Muscle layer of colon (tissue), 2 donors: ENCODE measurements at regions not wholly inside any gene's neighbourhood (a gene's known extent, or its start where the extent isn't known, plus 50 kb on each side); places are given as distances from the start of the nearest gene placed in this dataset.
"Not testable (repeated sequence)": the region's sequence is repeated elsewhere in the genome, so short reads cannot be mapped to it uniquely, and the experiment has no call there.

Experiments used
- H3K27ac ChIP-seq: one replicate; pipeline ENCODE4 v1.7.0; 2013; ENCODE audit warnings: low read depth, mild to moderate bottlenecking, low read length, moderate library complexity
- H3K27me3 ChIP-seq, 2 donors: one replicate each; pipeline ENCODE4 v1.7.0; 2013; ENCODE audit warnings: low read length in 2 of 2, mild to moderate bottlenecking in 2 of 2; ENCODE audit not compliant: insufficient read depth in 2 of 2, control insufficient read depth in 1 of 2
- H3K36me3 ChIP-seq: one replicate; pipeline ENCODE4 v1.7.0; 2013; ENCODE audit warnings: mild to moderate bottlenecking, low read length; ENCODE audit not compliant: insufficient read depth
- H3K4me1 ChIP-seq: one replicate; pipeline ENCODE4 v1.7.0; 2013; ENCODE audit warnings: mild to moderate bottlenecking, low read length; ENCODE audit not compliant: insufficient read depth
- H3K4me3 ChIP-seq, 2 donors: one replicate each; pipeline ENCODE4 v1.7.0; 2013; ENCODE audit warnings: low read length in 2 of 2, low read depth in 1 of 2, mild to moderate bottlenecking in 1 of 2, moderate library complexity in 1 of 2
- H3K9ac ChIP-seq: one replicate; pipeline ENCODE4 v1.7.0; 2013; ENCODE audit warnings: low read length
- H3K9me3 ChIP-seq: one replicate; pipeline ENCODE4 v1.7.0; 2013; ENCODE audit warnings: mild to moderate bottlenecking, low read length
- donor health status: abdominal sarcoma.
- donor health status: Adenocarcinoma of cecum.

GRCh38 chr12:127607146-127607725 lies 659.7 kb upstream of the TMEM132C start:
- H3K27me3 ChIP-seq = no peaks in the 10 kb centered on the region
- no peaks in the 10 kb centered on the region for H3K4me1 ChIP-seq
- H3K36me3 ChIP-seq = no peaks in the 10 kb centered on the region
- H3K27ac ChIP-seq = no peak overlapping the region
- no peak overlapping the region for H3K9ac ChIP-seq
- no peaks in the 10 kb centered on the region for H3K9me3 ChIP-seq
- H3K4me3 ChIP-seq = no peak overlapping the region

- not testable (repeated sequence) for H3K9me3 ChIP-seq, H3K36me3 ChIP-seq, H3K9ac ChIP-seq, H3K27ac ChIP-seq, H3K4me1 ChIP-seq, H3K27me3 ChIP-seq, H3K4me3 ChIP-seq
These were observed 658.6 kb upstream of the TMEM132C start for GRCh38 chr12:127608359-127608758.

- Histone ChIP-seq H3K36me3 (no peaks in the 10 kb centered on the region), H3K9me3 (no peaks in the 10 kb centered on the region), H3K4me1 (no peaks in the 10 kb centered on the region), H3K4me3 (no peak overlapping the region), H3K9ac (no peak overlapping the region), H3K27ac (no peak overlapping the region), H3K27me3 (no peaks in the 10 kb centered on the region)
These were observed 653.9 kb upstream of the TMEM132C start for GRCh38 chr12:127613056-127613455.

GRCh38 chr12:127619869-127620734 lies 646.9 kb upstream of the TMEM132C start:
- H3K9ac ChIP-seq = no peak overlapping the region
- H3K4me3 ChIP-seq = no peak overlapping the region
- no peaks in the 10 kb centered on the region for H3K4me1 ChIP-seq
- H3K27ac ChIP-seq = no peak overlapping the region
- H3K36me3 ChIP-seq = no peaks in the 10 kb centered on the region
- H3K27me3 ChIP-seq = no peaks in the 10 kb centered on the region
- no peaks in the 10 kb centered on the region for H3K9me3 ChIP-seq

GRCh38 chr12:127620735-127621355 lies 646.1 kb upstream of the TMEM132C start:
- H3K4me1 ChIP-seq = no peaks in the 10 kb centered on the region
- no peak overlapping the region for H3K27ac ChIP-seq
- H3K9ac ChIP-seq = no peak overlapping the region
- no peaks in the 10 kb centered on the region for H3K36me3 ChIP-seq
- no peaks in the 10 kb centered on the region for H3K9me3 ChIP-seq
- H3K4me3 ChIP-seq = no peak overlapping the region
- H3K27me3 ChIP-seq = no peaks in the 10 kb centered on the region

GRCh38 chr12:127621366-127621765 lies 645.6 kb upstream of the TMEM132C start:
- Histone ChIP-seq H3K27me3 (no peaks in the 10 kb centered on the region), H3K9me3 (no peaks in the 10 kb centered on the region), H3K36me3 (no peaks in the 10 kb centered on the region), H3K4me1 (no peaks in the 10 kb centered on the region), H3K27ac (no peak overlapping the region), H3K4me3 (no peak overlapping the region), H3K9ac (no peak overlapping the region)

GRCh38 chr12:127623362-127623761 lies 643.6 kb upstream of the TMEM132C start:
- no peaks in the 10 kb centered on the region for H3K4me1 ChIP-seq
- no peaks in the 10 kb centered on the region for H3K27me3 ChIP-seq
- H3K27ac ChIP-seq = no peak overlapping the region
- no peaks in the 10 kb centered on the region for H3K36me3 ChIP-seq
- no peaks in the 10 kb centered on the region for H3K9me3 ChIP-seq
- no peak overlapping the region for H3K4me3 ChIP-seq
- H3K9ac ChIP-seq = no peak overlapping the region

- Histone ChIP-seq H3K9me3 (no peaks in the 10 kb centered on the region), H3K27ac (no peak overlapping the region), H3K4me1 (no peaks in the 10 kb centered on the region), H3K36me3 (no peaks in the 10 kb centered on the region), H3K27me3 (no peaks in the 10 kb centered on the region), H3K9ac (no peak overlapping the region), H3K4me3 (no peak overlapping the region)
These were observed 641.7 kb upstream of the TMEM132C start for GRCh38 chr12:127625176-127625771.

- no peak overlapping the region for H3K9ac ChIP-seq
- no peak overlapping the region for H3K4me3 ChIP-seq
- H3K4me1 ChIP-seq = no peaks in the 10 kb centered on the region
- no peaks in the 10 kb centered on the region for H3K36me3 ChIP-seq
- H3K9me3 ChIP-seq = no peaks in the 10 kb centered on the region
- H3K27ac ChIP-seq = no peak overlapping the region
- no peaks in the 10 kb centered on the region for H3K27me3 ChIP-seq
These were observed 638.3 kb upstream of the TMEM132C start for GRCh38 chr12:127628645-127629044.

- H3K4me1 ChIP-seq = no peaks in the 10 kb centered on the region
- H3K36me3 ChIP-seq = no peaks in the 10 kb centered on the region
- H3K9ac ChIP-seq = no peak overlapping the region
- no peaks in the 10 kb centered on the region for H3K27me3 ChIP-seq
- H3K9me3 ChIP-seq = no peaks in the 10 kb centered on the region
- H3K4me3 ChIP-seq = no peak overlapping the region
- no peak overlapping the region for H3K27ac ChIP-seq
These were observed 637.7 kb upstream of the TMEM132C start for GRCh38 chr12:127629066-127629820.

GRCh38 chr12:127632461-127632860 lies 634.5 kb upstream of the TMEM132C start:
- Histone ChIP-seq H3K9ac (no peak overlapping the region), H3K9me3 (no peaks in the 10 kb centered on the region), H3K4me1 (no peaks in the 10 kb centered on the region), H3K27me3 (no peaks in the 10 kb centered on the region), H3K4me3 (no peak overlapping the region), H3K36me3 (no peaks in the 10 kb centered on the region), H3K27ac (no peak overlapping the region)
